ENCODE measurements at regions not wholly inside any gene's neighbourhood (a gene's known extent, or its start where the extent isn't known, plus 50 kb on each side); places are given as distances from the start of the nearest gene placed in this dataset.
"Not testable (repeated sequence)": the region's sequence is repeated elsewhere in the genome, so short reads cannot be mapped to it uniquely, and the experiment has no call there.

- TF ChIP-seq POLR2A, CTCF, POLR2AphosphoS5, EP300 (IDR thresholded peaks at IDR 0.05): not testable (repeated sequence)
These were observed 714.9 kb upstream of the NOVA1 start for GRCh38 chr14:27312730-27313129.

Data from gastroesophageal sphincter (tissue), 3 donors.